Esophagus muscularis mucosa (tissue), 4 donors: ENCODE measurements at regions not wholly inside any gene's neighbourhood (a gene's known extent, or its start where the extent isn't known, plus 50 kb on each side); places are given as distances from the start of the nearest gene placed in this dataset.

Source experiments
- DNase-seq: peaks from one replicate; pipeline ENCODE4 v3.0.0-alpha.2; 2017; ENCODE audit errors: extremely low spot score
- H3K27ac ChIP-seq, 4 donors: fragments of 200-600 bp; sonication (generic); replicated peaks in 1 of 4; 1 replicate in 3 of 4; 2 replicates in 1 of 4; pipeline ENCODE4 v1.5.1; 2016 to 2019; ENCODE audit warnings: mild to moderate bottlenecking in 1 of 4
- H3K27me3 ChIP-seq, 4 donors: fragments of 200-600 bp; sonication (generic); one replicate each; pipeline versions ENCODE4 v1.5.1 to v1.6.0; 2016 to 2019
- H3K36me3 ChIP-seq, 4 donors: fragments of 200-600 bp; sonication (generic); one replicate each; pipeline ENCODE4 v1.5.1; 2016 to 2019
- H3K4me1 ChIP-seq, 4 donors: fragments of 200-600 bp; sonication (generic); one replicate each; pipeline ENCODE4 v1.5.1; 2016 to 2019
- H3K4me3 ChIP-seq, 4 donors: fragments of 200-600 bp; sonication (generic); 1 replicate in 2 of 4; 2 replicates in 2 of 4; pipeline ENCODE4 v1.5.1; 2016 to 2019; ENCODE audit warnings: mild to moderate bottlenecking in 4 of 4, moderate library complexity in 1 of 4
- H3K9me3 ChIP-seq, 4 donors: fragments of 200-600 bp; sonication (generic); 1 replicate in 3 of 4; 2 replicates in 1 of 4; pipeline ENCODE4 v1.5.1; 2016 to 2019
- EP300 ChIP-seq: sonication (generic); formaldehyde crosslinking; IDR thresholded peaks from one replicate; pipeline ENCODE4 v1.6.1; 2017; ENCODE audit warnings: antibody characterized with exemption
- POLR2A ChIP-seq: fragments of 450-650 bp; IDR thresholded peaks from one replicate; pipeline ENCODE4 v1.6.1; 2017; ENCODE audit warnings: antibody characterized with exemption, moderate library complexity, mild to moderate bottlenecking, low read depth
- POLR2AphosphoS5 ChIP-seq, 2 donors: sonication (generic); formaldehyde crosslinking; IDR thresholded peaks; one replicate each; pipeline ENCODE4 v1.6.1; 2017; ENCODE audit warnings: antibody characterized with exemption in 2 of 2
- WGBS: methylation state at CpG from one replicate; pipeline ENCODE4 v1.1.5; 2018; 5-methylcytosine and 5-hydroxymethylcytosine counted together
- intact Hi-C: fragments of 100-400 bp; cut with DNase I; formaldehyde crosslinking; loops from one replicate; pipeline ENCODE4 v1.15.1; 2023
- TF ChIP-seq, protein P1 (sequence below), 3 experiments: fragments of 200-600 bp in 2 of 3; fragments of 450-650 bp in 1 of 3; sonication (generic) in 2 of 3; IDR thresholded peaks; one replicate each; pipeline ENCODE4 v1.5.1; 2017 to 2019; ENCODE audit warnings: antibody characterized with exemption in 3 of 3, mild to moderate bottlenecking in 2 of 3, moderate library complexity in 1 of 3

DNA sequence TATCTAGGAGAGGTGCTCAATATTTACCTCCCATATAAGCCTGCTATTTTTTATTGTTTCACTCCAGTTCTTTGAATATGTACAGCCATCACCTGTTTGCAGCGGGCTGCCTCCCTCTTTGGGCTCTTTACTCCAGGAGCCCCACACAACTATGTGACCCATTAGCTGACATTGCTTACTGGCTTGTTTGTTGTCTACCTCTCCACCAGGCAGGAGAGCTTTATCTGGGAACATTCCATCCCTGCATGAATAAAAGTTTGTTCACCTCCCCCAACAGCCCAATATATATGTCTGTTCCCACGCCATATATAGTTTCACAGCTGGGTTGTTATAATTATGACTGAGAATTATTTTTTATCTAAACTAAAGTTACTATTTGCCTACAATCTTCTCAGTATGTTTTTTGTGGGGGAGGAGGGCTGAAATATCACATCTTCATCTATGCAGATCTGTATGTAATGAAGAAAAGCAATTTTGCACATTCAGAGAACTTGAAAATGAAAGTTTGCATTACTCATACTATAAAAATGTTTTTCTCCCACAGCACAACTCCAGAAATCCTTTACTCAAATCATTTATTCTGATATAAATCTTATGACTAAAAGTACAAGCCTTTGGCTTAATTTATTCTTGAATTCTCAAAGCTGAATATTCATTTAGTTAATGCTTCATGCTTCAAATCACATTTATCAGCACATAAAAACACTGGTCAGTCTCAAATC, 61.2 kb upstream of the DAPP1 start:
- Histone ChIP-seq H3K27me3 (no peaks in the 10 kb centered on the region), H3K36me3 (no peaks in the 10 kb centered on the region), H3K4me3 (no peak overlapping the region), H3K9me3 (no peaks in the 10 kb centered on the region), H3K27ac (peak overlapping the region in 3 of 4 donors; percentile 24 to 53 (median 34)), H3K4me1 (peaks cover 16 to 31% (median 20%) of the 10 kb centered on the region in 4 donors)
- TF ChIP-seq EP300 (no peak), POLR2A (no peak), POLR2AphosphoS5 (IDR thresholded peaks at IDR 0.05) (no peak)
- TF ChIP-seq, protein P1, sequence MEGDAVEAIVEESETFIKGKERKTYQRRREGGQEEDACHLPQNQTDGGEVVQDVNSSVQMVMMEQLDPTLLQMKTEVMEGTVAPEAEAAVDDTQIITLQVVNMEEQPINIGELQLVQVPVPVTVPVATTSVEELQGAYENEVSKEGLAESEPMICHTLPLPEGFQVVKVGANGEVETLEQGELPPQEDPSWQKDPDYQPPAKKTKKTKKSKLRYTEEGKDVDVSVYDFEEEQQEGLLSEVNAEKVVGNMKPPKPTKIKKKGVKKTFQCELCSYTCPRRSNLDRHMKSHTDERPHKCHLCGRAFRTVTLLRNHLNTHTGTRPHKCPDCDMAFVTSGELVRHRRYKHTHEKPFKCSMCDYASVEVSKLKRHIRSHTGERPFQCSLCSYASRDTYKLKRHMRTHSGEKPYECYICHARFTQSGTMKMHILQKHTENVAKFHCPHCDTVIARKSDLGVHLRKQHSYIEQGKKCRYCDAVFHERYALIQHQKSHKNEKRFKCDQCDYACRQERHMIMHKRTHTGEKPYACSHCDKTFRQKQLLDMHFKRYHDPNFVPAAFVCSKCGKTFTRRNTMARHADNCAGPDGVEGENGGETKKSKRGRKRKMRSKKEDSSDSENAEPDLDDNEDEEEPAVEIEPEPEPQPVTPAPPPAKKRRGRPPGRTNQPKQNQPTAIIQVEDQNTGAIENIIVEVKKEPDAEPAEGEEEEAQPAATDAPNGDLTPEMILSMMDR (IDR thresholded peaks at IDR 0.05): no peak
- intact Hi-C loops: no loop called here
- DNase-seq: no peak
- WGBS: 81% methylated on average over 2 of the region's 2 CpGs

DNA sequence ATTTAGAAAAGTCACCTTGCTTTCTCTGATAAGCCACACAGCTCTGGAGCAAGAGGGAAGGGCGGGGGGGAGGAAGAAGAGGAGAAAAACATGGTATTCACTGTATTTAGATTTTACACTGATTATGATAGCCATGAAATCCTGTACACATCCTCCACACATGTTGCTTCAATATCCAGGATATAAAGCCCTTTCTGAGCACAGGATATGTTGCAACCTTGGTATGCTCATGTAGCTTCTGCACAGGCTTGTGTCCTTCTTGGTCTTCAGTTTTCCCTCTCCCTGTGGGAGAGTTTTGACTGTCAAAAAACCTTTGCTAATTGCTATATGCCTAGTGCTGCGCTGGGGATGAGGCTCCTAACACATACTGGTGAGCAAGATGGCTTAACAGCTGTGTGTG, 61.9 kb upstream of the DAPP1 start:
- Histone ChIP-seq H3K4me3 (no peak overlapping the region), H3K36me3 (no peaks in the 10 kb centered on the region), H3K27ac (peak overlapping the region in 1 of 4 donors; percentile 53), H3K27me3 (no peaks in the 10 kb centered on the region), H3K4me1 (peaks cover 16 to 25% (median 20%) of the 10 kb centered on the region in 4 donors), H3K9me3 (no peaks in the 10 kb centered on the region)
- intact Hi-C loops: no loop called here
- no peak for DNase-seq
- no peak for TF ChIP-seq POLR2AphosphoS5 (IDR thresholded peaks at IDR 0.05)
- TF ChIP-seq, protein P1 (IDR thresholded peaks at IDR 0.05): no peak
- no peak for TF ChIP-seq EP300
- TF ChIP-seq POLR2A: no peak
- WGBS: 72% methylated on average over 2 of the region's 2 CpGs

DNA sequence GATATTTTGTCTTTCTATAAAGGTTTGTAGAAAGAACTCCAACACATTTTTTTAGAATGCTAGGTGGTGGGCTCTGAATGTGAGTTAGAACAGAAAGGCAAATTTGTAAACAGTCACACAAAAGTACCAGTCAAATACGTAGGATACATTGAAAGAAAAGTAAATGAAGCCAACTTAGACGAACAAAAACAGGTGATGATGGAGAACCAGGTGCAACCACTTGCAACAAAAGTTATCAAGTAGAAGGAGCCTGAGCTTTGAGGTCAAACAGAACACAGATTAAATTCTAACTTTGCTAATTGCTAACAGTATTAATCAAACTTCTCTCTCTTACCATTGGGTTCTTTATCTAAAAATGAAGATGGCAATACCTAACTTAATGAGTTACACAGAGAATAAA, 62.7 kb upstream of the DAPP1 start:
- peaks cover 16 to 17% (median 16%) of the 10 kb centered on the region in 4 donors for H3K4me1 ChIP-seq
- H3K4me3 ChIP-seq: no peak overlapping the region
- 89% methylated on average over 2 of the region's 2 CpGs for WGBS
- H3K27me3 ChIP-seq: no peaks in the 10 kb centered on the region
- no peak for TF ChIP-seq POLR2A
- TF ChIP-seq POLR2AphosphoS5 (IDR thresholded peaks at IDR 0.05): no peak
- TF ChIP-seq, protein P1 (IDR thresholded peaks at IDR 0.05): no peak
- no peak for TF ChIP-seq EP300
- H3K36me3 ChIP-seq: no peaks in the 10 kb centered on the region
- intact Hi-C loops: no loop called here
- H3K27ac ChIP-seq: no peak overlapping the region
- H3K9me3 ChIP-seq: no peaks in the 10 kb centered on the region
- no peak for DNase-seq

DNA sequence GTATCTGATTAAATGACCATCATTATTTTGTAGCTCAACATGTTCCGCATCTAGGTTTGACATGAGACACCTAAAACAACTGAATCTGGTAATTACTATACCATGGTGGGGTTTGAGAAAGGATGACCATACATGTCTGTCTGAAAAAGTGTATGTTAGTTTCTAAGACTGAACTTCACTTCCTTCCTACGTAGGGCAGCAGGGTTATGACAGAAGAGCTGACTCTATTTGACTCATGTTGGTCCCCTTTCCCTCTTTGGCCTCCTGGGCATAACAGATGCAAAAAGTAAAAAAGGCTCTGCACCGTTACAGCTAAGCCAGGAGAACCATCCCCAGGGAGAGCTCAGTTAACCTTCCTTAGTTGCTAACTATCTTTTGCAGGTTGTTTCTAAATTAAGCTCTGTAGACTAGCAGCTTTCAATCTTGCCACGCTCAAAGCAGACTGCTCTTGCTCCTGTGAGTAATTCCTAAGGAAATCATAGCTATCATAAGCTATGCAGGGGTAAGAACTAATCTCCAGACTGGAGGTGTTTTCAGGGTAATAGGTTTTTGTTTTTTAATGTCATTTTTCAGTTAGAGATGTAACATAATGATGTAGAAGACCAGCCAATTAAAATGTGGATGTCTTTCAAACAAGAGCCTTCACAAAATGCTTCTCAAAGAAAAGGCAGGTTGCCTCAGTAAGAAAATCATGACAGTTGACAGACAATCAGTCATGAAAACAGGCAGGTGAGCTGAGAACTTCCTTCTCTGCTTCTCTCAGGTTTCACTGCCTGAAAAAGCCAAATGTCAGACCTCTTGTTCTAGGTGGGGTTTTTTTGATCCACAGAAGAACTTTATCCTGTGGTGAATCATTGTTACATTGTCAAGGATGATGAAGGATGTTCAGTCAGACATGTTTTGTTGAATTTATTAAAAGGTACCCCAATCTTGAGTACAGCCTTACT, 66.9 kb upstream of the DAPP1 start:
- WGBS: 83% methylated on average over 4 of the region's 4 CpGs
- DNase-seq: no peak
- H3K4me1 ChIP-seq: peaks cover under 1 to 3% (median 2%) of the 10 kb centered on the region in 4 donors
- no peaks in the 10 kb centered on the region for H3K27me3 ChIP-seq
- no peak overlapping the region for H3K4me3 ChIP-seq
- no peak overlapping the region for H3K27ac ChIP-seq
- TF ChIP-seq POLR2A (no peak), POLR2AphosphoS5 (IDR thresholded peaks at IDR 0.05) (no peak), EP300 (no peak)
- TF ChIP-seq, protein P1 (IDR thresholded peaks at IDR 0.05): no peak
- intact Hi-C loops: no loop called here
- no peaks in the 10 kb centered on the region for H3K36me3 ChIP-seq
- H3K9me3 ChIP-seq: no peaks in the 10 kb centered on the region
